Mucosa of descending colon (tissue), 3 donors: ENCODE measurements at regions not wholly inside any gene's neighbourhood (a gene's known extent, or its start where the extent isn't known, plus 50 kb on each side); places are given as distances from the start of the nearest gene placed in this dataset.

Experiments used
- ATAC-seq: fragments of 200-7000 bp; cut with Tn5 transposase; one replicate; pipeline ENCODE4 v1.9.1; 2020; ENCODE audit warnings: mild to moderate bottlenecking, moderate library complexity
- DNase-seq, 3 donors: peaks; one replicate each; pipeline ENCODE4 v3.0.0-alpha.2; 2020
- H3K36me3 ChIP-seq: fragments of 200-600 bp; one replicate; pipeline ENCODE4 v1.8.0; 2021; ENCODE audit warnings: low read depth, mild to moderate bottlenecking
- H3K4me1 ChIP-seq: fragments of 200-600 bp; one replicate; pipeline ENCODE4 v1.8.0; 2021; ENCODE audit warnings: low read depth, mild to moderate bottlenecking
- H3K4me3 ChIP-seq: fragments of 200-600 bp; one replicate; pipeline ENCODE4 v1.8.0; 2021; ENCODE audit warnings: mild to moderate bottlenecking
- H3K9me3 ChIP-seq: fragments of 200-600 bp; one replicate; pipeline ENCODE4 v1.8.0; 2021; ENCODE audit warnings: mild to moderate bottlenecking
- intact Hi-C, 2 donors: fragments of 100-400 bp; cut with DNase I in 1 of 2; cut with micrococcal nuclease in 1 of 2; formaldehyde crosslinking; loops; one replicate each; pipeline versions ENCODE4 v1.11.0 to v1.11.1; 2022; cut with DNase I, micrococcal nuclease
- TF ChIP-seq, protein P1 (sequence below): fragments of 200-600 bp; IDR thresholded peaks from one replicate; pipeline ENCODE4 v1.8.0; 2022; ENCODE audit warnings: antibody characterized with exemption, mild to moderate bottlenecking
- donor health status: DM: no; HTN: no; CAD: no; lungs with moderate emphysema.
- donor health status: DM: no; HTN: no; CAD: no.
- donor health status: DM: no; HTN: yes; CAD: no.

DNA sequence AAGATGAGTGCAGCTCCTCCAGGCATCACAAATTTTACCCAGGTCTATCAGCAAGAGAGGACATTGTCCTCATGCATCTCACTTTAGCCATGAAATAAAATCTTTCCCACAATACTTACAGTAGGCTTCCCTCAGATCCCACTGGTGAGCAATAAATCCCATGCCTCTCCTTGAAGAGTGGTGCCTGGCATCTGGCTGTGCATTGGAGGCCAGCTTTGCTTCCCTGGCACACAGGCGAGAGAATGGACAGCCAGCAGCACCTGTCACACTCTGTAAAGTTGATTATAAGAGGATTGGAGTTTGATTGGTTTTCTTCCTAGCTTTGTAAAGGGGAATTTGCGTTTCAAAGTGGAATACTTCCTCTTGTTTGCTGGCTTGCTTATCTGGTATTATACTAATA, 1153.9 kb downstream of the AACS start:
- DNase-seq (no peak), ATAC-seq (no peak)
- H3K36me3 ChIP-seq: no peaks in the 10 kb centered on the region
- no peaks in the 10 kb centered on the region for H3K4me1 ChIP-seq
- H3K4me3 ChIP-seq: no peak overlapping the region
- TF ChIP-seq, protein P1, sequence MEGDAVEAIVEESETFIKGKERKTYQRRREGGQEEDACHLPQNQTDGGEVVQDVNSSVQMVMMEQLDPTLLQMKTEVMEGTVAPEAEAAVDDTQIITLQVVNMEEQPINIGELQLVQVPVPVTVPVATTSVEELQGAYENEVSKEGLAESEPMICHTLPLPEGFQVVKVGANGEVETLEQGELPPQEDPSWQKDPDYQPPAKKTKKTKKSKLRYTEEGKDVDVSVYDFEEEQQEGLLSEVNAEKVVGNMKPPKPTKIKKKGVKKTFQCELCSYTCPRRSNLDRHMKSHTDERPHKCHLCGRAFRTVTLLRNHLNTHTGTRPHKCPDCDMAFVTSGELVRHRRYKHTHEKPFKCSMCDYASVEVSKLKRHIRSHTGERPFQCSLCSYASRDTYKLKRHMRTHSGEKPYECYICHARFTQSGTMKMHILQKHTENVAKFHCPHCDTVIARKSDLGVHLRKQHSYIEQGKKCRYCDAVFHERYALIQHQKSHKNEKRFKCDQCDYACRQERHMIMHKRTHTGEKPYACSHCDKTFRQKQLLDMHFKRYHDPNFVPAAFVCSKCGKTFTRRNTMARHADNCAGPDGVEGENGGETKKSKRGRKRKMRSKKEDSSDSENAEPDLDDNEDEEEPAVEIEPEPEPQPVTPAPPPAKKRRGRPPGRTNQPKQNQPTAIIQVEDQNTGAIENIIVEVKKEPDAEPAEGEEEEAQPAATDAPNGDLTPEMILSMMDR: no peak
- H3K9me3 ChIP-seq: peaks cover 26% of the 10 kb centered on the region
- intact Hi-C loops: no loop called here

- DNase-seq (no peak), ATAC-seq (no peak)
- H3K4me3 ChIP-seq: no peak overlapping the region
- TF ChIP-seq, protein P1: no peak
- H3K36me3 ChIP-seq: no peaks in the 10 kb centered on the region
- H3K9me3 ChIP-seq: peaks cover 28% of the 10 kb centered on the region
- intact Hi-C loops: no loop called here
- no peaks in the 10 kb centered on the region for H3K4me1 ChIP-seq
Measured at GRCh38 chr12:126219654-126220279, 1154.5 kb downstream of the AACS start.

DNA sequence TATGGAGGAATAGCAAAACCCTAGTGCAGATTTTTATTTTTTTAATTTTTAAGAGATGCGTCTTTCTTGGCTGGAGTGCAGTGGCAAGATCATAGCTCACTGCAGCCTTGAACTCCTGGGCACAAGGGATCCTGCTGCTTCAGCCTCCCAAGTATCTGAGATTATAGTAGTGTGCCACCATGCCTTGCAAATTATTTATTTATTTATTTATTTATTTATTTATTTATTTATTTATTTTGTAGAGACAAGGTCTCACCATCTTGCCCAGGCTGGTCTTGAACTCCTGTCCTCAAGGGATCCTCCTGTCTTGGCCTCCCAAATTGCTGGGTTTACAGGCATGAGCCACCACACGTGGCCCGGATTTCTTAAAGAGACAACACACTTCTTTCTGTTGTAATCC, 1158.8 kb downstream of the AACS start:
- peaks cover 50% of the 10 kb centered on the region for H3K9me3 ChIP-seq
- H3K4me3 ChIP-seq: no peak overlapping the region
- ATAC-seq (no peak), DNase-seq (no peak)
- no peaks in the 10 kb centered on the region for H3K36me3 ChIP-seq
- intact Hi-C loops: no loop called here
- no peaks in the 10 kb centered on the region for H3K4me1 ChIP-seq
- TF ChIP-seq, protein P1: no peak

- H3K9me3 ChIP-seq: peaks cover 42% of the 10 kb centered on the region
- no peak overlapping the region for H3K4me3 ChIP-seq
- no peaks in the 10 kb centered on the region for H3K4me1 ChIP-seq
- no peaks in the 10 kb centered on the region for H3K36me3 ChIP-seq
- intact Hi-C loops: no loop called here
- ATAC-seq: no peak
- TF ChIP-seq, protein P1: no peak
- DNase-seq: no peak
Measured at GRCh38 chr12:126228936-126229335, 1163.7 kb downstream of the AACS start.

DNA sequence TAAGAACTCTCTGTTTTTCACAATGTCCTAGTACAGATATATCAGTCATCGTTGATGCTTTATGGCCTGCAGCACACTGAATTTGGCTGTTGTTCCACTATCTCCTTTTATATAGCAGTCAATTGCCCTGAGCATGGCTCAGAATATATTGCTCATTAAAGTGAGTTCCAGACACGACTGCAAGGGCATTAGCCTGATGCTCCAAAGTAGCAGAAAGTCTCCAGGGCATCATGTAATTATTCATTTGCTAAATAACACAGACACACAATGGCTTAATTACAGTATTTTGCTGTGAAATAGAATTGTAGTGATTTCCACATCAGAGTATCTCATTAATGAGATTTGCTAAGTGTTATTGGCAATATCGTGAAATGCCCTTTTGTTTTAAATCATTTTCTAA, 1167.5 kb downstream of the AACS start:
- H3K4me1 ChIP-seq: no peaks in the 10 kb centered on the region
- TF ChIP-seq, protein P1: no peak
- intact Hi-C loops: no loop called here
- DNase-seq (no peak), ATAC-seq (no peak)
- no peak overlapping the region for H3K4me3 ChIP-seq
- peaks cover 31% of the 10 kb centered on the region for H3K9me3 ChIP-seq
- H3K36me3 ChIP-seq: no peaks in the 10 kb centered on the region

GRCh38 chr12:126233625-126234024, 1168.4 kb downstream of the AACS start:
- Histone ChIP-seq H3K4me3 (no peak overlapping the region), H3K4me1 (no peaks in the 10 kb centered on the region), H3K9me3 (peaks cover 32% of the 10 kb centered on the region), H3K36me3 (no peaks in the 10 kb centered on the region)
- ATAC-seq (no peak), DNase-seq (no peak)
- TF ChIP-seq, protein P1: no peak
- intact Hi-C loops: no loop called here
